T-cell (primary cell): ENCODE measurements at regions not wholly inside any gene's neighbourhood (a gene's known extent, or its start where the extent isn't known, plus 50 kb on each side); places are given as distances from the start of the nearest gene placed in this dataset.

ENCODE experiments used
- ATAC-seq, 4 experiments: fragments of 200-7000 bp in 3 of 4; fragments of 150-1000 bp in 1 of 4; cut with Tn5 transposase; replicated peaks in 1 of 4; 1 replicate in 3 of 4; 2 replicates in 1 of 4; pipeline ENCODE4 v1.10.0; 2021; ENCODE audit warnings: moderate library complexity in 3 of 4, mild to moderate bottlenecking in 2 of 4, moderate number of reproducible peaks in 1 of 4
- CTCF ChIA-PET, 2 donors: fragments of 300-600 bp; sonication (Branson Sonifier 250); formaldehyde crosslinking; loops; one replicate each; lab custom pipeline; 2022; ENCODE audit warnings: antibody characterized with exemption in 2 of 2; lab: Charles Lee
- POLR2A ChIA-PET, 2 donors: fragments of 300-600 bp; sonication (Branson Sonifier 250); formaldehyde crosslinking; loops; one replicate each; lab custom pipeline; 2022; ENCODE audit warnings: antibody characterized with exemption in 2 of 2; lab: Charles Lee
- DNase-seq, 35 experiments: peaks; one replicate each; pipeline versions ENCODE4 v3.0.0 to v3.0.0-alpha.2; 2013 to 2023
- H3K27ac ChIP-seq: one replicate; pipeline ENCODE4 v1.5.1; 2013; ENCODE audit warnings: low read length
- H3K27me3 ChIP-seq, 2 experiments: replicated peaks in 1 of 2; 1 replicate in 1 of 2; 2 replicates in 1 of 2; pipeline versions ENCODE4 v1.6.1 to v1.7.0; 2013; ENCODE audit warnings: low read length in 1 of 2, mixed read lengths in 1 of 2; ENCODE audit not compliant: control insufficient read depth in 2 of 2, insufficient read depth in 2 of 2; ENCODE audit errors: extremely low read depth in 1 of 2
- H3K36me3 ChIP-seq, 2 donors: 1 replicate in 1 of 2; 2 replicates in 1 of 2; pipeline versions ENCODE4 v1.6.1 to v1.7.0; 2013; ENCODE audit warnings: low read length in 1 of 2; ENCODE audit not compliant: control insufficient read depth in 2 of 2, insufficient read depth in 1 of 2; ENCODE audit errors: extremely low read depth in 1 of 2
- H3K4me1 ChIP-seq, 2 experiments: 1 replicate in 1 of 2; 2 replicates in 1 of 2; pipeline versions ENCODE4 v1.6.1 to v1.7.0; 2013; ENCODE audit warnings: low read length in 2 of 2, mixed read lengths in 1 of 2; ENCODE audit not compliant: insufficient read depth in 2 of 2, control insufficient read depth in 1 of 2; ENCODE audit errors: extremely low read depth in 1 of 2
- H3K4me3 ChIP-seq, 2 donors: 1 replicate in 1 of 2; 2 replicates in 1 of 2; pipeline versions ENCODE4 v1.5.1 to v1.7.0; 2013; ENCODE audit warnings: mild to moderate bottlenecking in 2 of 2, low read length in 1 of 2, moderate library complexity in 1 of 2; ENCODE audit not compliant: control insufficient read depth in 1 of 2; ENCODE audit errors: extremely low read depth in 1 of 2
- H3K9me3 ChIP-seq: 2 replicates; pipeline ENCODE4 v1.7.0; 2013
- H3K27ac Mint-ChIP-seq, 2 donors: one replicate each; pipeline ENCODE4 v1.8.0; 2020 to 2021; ENCODE audit warnings: mild to moderate bottlenecking in 2 of 2, mixed read lengths in 2 of 2
- H3K27me3 Mint-ChIP-seq, 2 donors: one replicate each; pipeline ENCODE4 v1.8.0; 2021 to 2022; ENCODE audit warnings: mixed read lengths in 2 of 2
- H3K36me3 Mint-ChIP-seq: one replicate; pipeline ENCODE4 v1.8.0; 2021; ENCODE audit warnings: mixed read lengths
- H3K4me1 Mint-ChIP-seq, 3 donors: one replicate each; pipeline ENCODE4 v1.8.0; 2020 to 2022; ENCODE audit warnings: mixed read lengths in 3 of 3, mild to moderate bottlenecking in 1 of 3
- H3K4me3 Mint-ChIP-seq, 3 donors: one replicate each; pipeline ENCODE4 v1.8.0; 2020 to 2022; ENCODE audit warnings: mild to moderate bottlenecking in 3 of 3, mixed read lengths in 3 of 3, moderate library complexity in 3 of 3
- H3K9me3 Mint-ChIP-seq, 3 donors: one replicate each; pipeline ENCODE4 v1.8.0; 2020 to 2022; ENCODE audit warnings: mixed read lengths in 3 of 3
- WGBS: methylation state at CpG from one replicate; pipeline ENCODE4 v1.1.5; 2013; ENCODE audit warnings: missing lambda C conversion rate; ENCODE audit not compliant: insufficient coverage; 5-methylcytosine and 5-hydroxymethylcytosine counted together

DNA sequence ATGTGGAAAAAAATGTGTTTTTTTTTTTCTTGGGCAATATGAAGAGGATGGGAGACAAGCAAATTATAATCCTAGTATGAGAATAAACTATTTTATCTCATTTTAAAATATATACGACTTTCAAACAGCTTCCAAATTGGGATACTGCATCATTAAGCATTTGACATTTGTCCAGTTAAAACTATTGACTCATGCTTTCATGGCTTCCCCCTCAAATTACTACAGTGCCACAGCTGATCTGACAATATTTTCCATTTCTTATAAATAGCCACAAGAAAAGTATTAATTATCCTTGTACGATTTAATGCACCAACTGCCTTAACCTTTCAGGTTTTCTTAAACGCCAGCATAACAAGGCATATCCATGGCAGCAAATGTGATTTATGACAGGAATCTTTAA is 1134.8 kb upstream of the ZEB2 start:
- no peaks in the 10 kb centered on the region for H3K4me1 ChIP-seq
- no peaks in the 10 kb centered on the region for H3K9me3 ChIP-seq
- no peaks in the 10 kb centered on the region for H3K4me1 Mint-ChIP-seq
- no peak overlapping the region for H3K27ac ChIP-seq
- ChIA-PET CTCF (no interaction called here), POLR2A (no interaction called here)
- H3K9me3 Mint-ChIP-seq, result peaks cover 0 to 8% (median 0%) of the 10 kb centered on the region in 3 donors
- WGBS, result no CpG with 5 or more reads among the region's 3 CpGs
- ATAC-seq (no peak), DNase-seq (no peak)
- H3K36me3 Mint-ChIP-seq, result no peaks in the 10 kb centered on the region
- no peak overlapping the region for H3K4me3 Mint-ChIP-seq
- H3K27me3 Mint-ChIP-seq, result no peaks in the 10 kb centered on the region
- H3K27ac Mint-ChIP-seq, result no peak overlapping the region
- no peak overlapping the region for H3K4me3 ChIP-seq
- H3K36me3 ChIP-seq, result no peaks in the 10 kb centered on the region
- H3K27me3 ChIP-seq, result no peaks in the 10 kb centered on the region

DNA sequence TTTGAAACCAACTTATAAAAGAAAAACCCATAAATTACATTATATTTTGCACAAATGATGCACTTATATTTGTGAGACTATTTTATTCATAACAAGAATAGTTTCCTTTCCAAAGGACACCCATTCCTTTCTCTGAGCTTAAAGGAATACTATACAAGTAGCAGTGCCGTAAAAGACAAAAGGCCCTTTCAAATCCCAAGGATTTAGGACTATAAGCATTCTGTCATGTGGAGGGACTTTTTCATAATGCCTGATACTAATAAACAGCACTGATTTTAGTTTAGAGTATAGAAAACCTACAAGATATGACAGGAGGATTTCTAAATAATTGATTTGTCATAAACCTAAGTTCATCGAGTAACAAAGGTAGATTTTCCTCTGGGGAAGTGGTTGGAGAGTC is 1134.2 kb upstream of the ZEB2 start:
- no peak for DNase-seq
- no peaks in the 10 kb centered on the region for H3K36me3 ChIP-seq
- H3K4me3 ChIP-seq, result no peak overlapping the region
- CTCF ChIA-PET, result no interaction called here
- H3K4me1 ChIP-seq, result no peaks in the 10 kb centered on the region
- no peaks in the 10 kb centered on the region for H3K9me3 ChIP-seq
- H3K27me3 Mint-ChIP-seq, result no peaks in the 10 kb centered on the region
- H3K36me3 Mint-ChIP-seq, result no peaks in the 10 kb centered on the region
- H3K4me3 Mint-ChIP-seq, result no peak overlapping the region
- no CpG with 5 or more reads among the region's 2 CpGs for WGBS
- H3K27ac ChIP-seq, result no peak overlapping the region
- no peaks in the 10 kb centered on the region for H3K27me3 ChIP-seq
- POLR2A ChIA-PET, result no interaction called here
- H3K27ac Mint-ChIP-seq, result no peak overlapping the region
- no peaks in the 10 kb centered on the region for H3K4me1 Mint-ChIP-seq
- H3K9me3 Mint-ChIP-seq, result peaks cover 0 to 8% (median 0%) of the 10 kb centered on the region in 3 donors
- no peak for ATAC-seq

DNA sequence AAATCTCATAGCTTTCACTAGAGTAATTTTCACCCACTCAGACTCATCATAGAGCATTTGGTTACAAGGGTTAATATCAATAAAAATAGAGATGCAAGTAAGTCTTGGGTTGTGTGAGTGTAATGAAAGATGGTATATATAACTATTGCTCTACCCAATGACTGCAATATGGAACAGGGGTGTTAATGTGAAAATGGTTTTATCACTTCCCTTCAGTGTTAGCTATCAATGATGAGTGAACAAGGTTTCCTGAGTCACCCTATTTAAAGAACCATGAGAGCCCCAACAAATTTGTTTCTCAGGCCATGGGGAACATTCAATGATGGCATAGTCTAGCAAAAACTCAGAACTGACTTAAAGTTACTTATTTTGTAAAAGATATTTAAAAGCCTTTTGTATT is 1133.6 kb upstream of the ZEB2 start:
- Histone ChIP-seq H3K27ac (no peak overlapping the region), H3K36me3 (no peaks in the 10 kb centered on the region), H3K4me1 (no peaks in the 10 kb centered on the region), H3K9me3 (no peaks in the 10 kb centered on the region), H3K4me3 (no peak overlapping the region), H3K27me3 (no peaks in the 10 kb centered on the region)
- no peaks in the 10 kb centered on the region for H3K36me3 Mint-ChIP-seq
- POLR2A ChIA-PET, result no interaction called here
- CTCF ChIA-PET, result no interaction called here
- H3K4me1 Mint-ChIP-seq, result no peaks in the 10 kb centered on the region
- no peak for DNase-seq
- ATAC-seq, result no peak
- peaks cover 0 to 8% (median 0%) of the 10 kb centered on the region in 3 donors for H3K9me3 Mint-ChIP-seq
- no peak overlapping the region for H3K27ac Mint-ChIP-seq
- H3K27me3 Mint-ChIP-seq, result no peaks in the 10 kb centered on the region
- H3K4me3 Mint-ChIP-seq, result no peak overlapping the region

DNA sequence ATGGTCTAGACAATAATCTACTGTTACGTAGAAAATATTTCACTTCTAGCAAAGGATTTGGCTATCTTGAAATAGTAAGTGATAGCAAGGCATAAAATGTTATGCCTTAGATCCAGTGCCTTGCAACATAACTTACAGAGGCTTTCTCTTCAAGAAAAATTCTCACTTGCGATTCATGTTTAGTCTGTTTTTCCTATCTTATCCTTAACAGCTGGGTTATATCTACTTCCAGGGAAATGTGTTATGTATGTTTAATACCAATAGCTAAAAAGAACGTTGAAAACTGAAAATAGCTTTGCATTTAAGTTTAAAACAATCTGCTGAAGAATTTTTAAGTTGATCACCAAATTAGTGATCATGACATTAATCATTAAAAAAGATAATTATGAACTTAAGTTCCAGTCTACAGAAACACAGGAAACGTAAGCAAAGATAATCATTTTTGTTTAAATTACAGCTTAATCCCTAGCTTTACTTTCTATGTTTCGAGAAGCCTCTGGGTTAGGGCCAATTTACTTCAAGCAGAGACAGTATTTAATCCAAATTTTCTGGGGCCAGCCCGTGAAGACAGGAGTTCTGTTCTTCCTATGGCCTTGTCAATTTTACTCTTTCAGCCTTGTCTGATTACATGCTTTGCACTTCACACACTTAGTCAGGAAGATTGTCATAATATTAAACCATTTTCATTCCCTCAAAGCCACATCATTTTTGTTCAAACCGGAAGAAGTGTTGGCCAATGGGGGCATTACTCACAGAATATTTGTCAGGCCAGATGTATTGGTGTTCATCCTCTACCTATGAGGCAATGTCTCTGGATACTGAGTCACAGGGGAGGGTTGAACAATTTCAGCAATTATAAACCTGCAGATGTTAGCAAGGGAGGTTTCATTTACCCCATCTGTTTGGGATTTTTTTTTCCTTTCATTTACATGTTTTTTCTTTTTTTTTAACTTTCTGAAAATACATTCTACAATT is 1132.9 kb upstream of the ZEB2 start:
- Mint-ChIP-seq H3K27me3 (no peaks in the 10 kb centered on the region), H3K36me3 (no peaks in the 10 kb centered on the region), H3K4me3 (no peak overlapping the region), H3K9me3 (peaks cover 0 to 8% (median 0%) of the 10 kb centered on the region in 3 donors), H3K4me1 (no peaks in the 10 kb centered on the region), H3K27ac (no peak overlapping the region)
- H3K27ac ChIP-seq, result no peak overlapping the region
- no peaks in the 10 kb centered on the region for H3K4me1 ChIP-seq
- ChIA-PET POLR2A (no interaction called here), CTCF (no interaction called here)
- no peaks in the 10 kb centered on the region for H3K36me3 ChIP-seq
- WGBS, result 85% methylated on average over 3 of the region's 7 CpGs
- DNase-seq (no peak), ATAC-seq (no peak)
- no peak overlapping the region for H3K4me3 ChIP-seq
- no peaks in the 10 kb centered on the region for H3K27me3 ChIP-seq
- no peaks in the 10 kb centered on the region for H3K9me3 ChIP-seq

DNA sequence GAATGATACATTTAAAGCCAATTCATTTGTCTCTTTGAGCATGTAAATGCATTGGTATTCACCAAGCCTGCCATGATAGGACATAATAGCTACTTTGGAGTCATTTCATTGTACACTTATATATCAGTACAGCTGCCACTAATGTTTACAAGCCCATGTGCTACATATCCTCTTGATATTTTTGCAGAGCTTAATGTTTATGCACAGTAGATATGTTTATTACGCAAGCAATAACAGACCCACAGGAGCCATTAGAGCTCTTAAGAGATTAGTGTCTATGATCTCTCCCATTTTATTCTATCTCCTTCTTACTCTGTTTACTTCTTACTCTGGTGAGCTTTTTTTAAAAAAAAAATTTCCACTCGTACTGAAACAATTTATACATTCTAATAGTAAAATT is 1132.1 kb upstream of the ZEB2 start:
- DNase-seq (no peak), ATAC-seq (no peak)
- Mint-ChIP-seq H3K27me3 (no peaks in the 10 kb centered on the region), H3K4me3 (no peak overlapping the region), H3K27ac (no peak overlapping the region), H3K9me3 (peaks cover 0 to 8% (median 0%) of the 10 kb centered on the region in 3 donors), H3K36me3 (no peaks in the 10 kb centered on the region), H3K4me1 (no peaks in the 10 kb centered on the region)
- no peak overlapping the region for H3K27ac ChIP-seq
- no peaks in the 10 kb centered on the region for H3K36me3 ChIP-seq
- WGBS, result no CpG with 5 or more reads among the region's 2 CpGs
- ChIA-PET CTCF (no interaction called here), POLR2A (no interaction called here)
- H3K4me1 ChIP-seq, result no peaks in the 10 kb centered on the region
- H3K27me3 ChIP-seq, result no peaks in the 10 kb centered on the region
- H3K9me3 ChIP-seq, result no peaks in the 10 kb centered on the region
- H3K4me3 ChIP-seq, result no peak overlapping the region

DNA sequence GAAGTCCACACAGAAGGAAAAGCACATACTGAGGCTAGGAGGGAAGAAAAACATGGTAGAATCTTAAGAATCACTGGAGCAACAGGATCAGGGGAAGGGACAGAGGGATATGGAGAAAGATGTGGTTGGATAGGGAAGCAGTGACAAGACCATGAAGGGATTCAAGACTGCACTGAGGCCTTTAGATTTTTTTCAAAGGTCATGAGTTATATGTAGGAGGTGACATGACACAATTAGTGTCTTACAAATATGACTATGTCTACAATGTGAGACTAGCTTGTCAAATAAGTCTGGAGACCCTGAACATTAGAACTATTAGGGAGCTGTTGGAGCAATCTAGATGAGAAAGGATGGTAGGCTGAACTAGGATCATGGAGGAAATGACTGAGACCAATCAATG is 1130.3 kb upstream of the ZEB2 start:
- Histone ChIP-seq H3K36me3 (no peaks in the 10 kb centered on the region), H3K4me1 (no peaks in the 10 kb centered on the region), H3K27ac (no peak overlapping the region), H3K9me3 (no peaks in the 10 kb centered on the region), H3K4me3 (no peak overlapping the region), H3K27me3 (no peaks in the 10 kb centered on the region)
- no peak for DNase-seq
- ChIA-PET POLR2A (no interaction called here), CTCF (no interaction called here)
- H3K9me3 Mint-ChIP-seq, result peaks cover 0 to 8% (median 0%) of the 10 kb centered on the region in 3 donors
- no peak for ATAC-seq
- H3K27ac Mint-ChIP-seq, result no peak overlapping the region
- no peaks in the 10 kb centered on the region for H3K4me1 Mint-ChIP-seq
- no peaks in the 10 kb centered on the region for H3K27me3 Mint-ChIP-seq
- H3K4me3 Mint-ChIP-seq, result no peak overlapping the region
- no peaks in the 10 kb centered on the region for H3K36me3 Mint-ChIP-seq
